ENCODE measurements at regions not wholly inside any gene's neighbourhood (a gene's known extent, or its start where the extent isn't known, plus 50 kb on each side); places are given as distances from the start of the nearest gene placed in this dataset.
"Not testable (repeated sequence)": the region's sequence is repeated elsewhere in the genome, so short reads cannot be mapped to it uniquely, and the experiment has no call there.

GRCh38 chr6:72457738-72458137 lies 164.1 kb upstream of the KCNQ5 start:
- DNase-seq, result no peak

DNA sequence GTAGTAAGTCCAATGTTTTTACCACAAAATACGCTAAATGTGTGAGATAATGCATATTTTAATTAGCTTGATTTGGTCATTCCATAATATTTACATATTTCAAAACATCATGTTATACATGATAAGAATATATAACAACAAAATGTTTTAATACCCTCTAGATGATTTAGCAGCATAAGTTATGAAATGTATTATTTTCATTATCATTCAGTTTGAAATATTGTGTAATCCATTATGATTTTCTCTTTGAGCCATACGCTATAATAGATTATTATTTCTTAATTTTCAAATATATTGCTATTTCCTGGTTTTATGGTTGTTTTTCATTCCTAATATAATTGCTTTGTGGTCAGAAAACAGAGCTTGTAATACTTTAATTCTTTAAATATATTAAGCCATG lies 163.3 kb upstream of the KCNQ5 start:
- no peak for DNase-seq

- no peak for DNase-seq
Measured at GRCh38 chr6:72461144-72461543, 160.7 kb upstream of the KCNQ5 start.

- no peak for DNase-seq
Measured at GRCh38 chr6:72464246-72464645, 157.6 kb upstream of the KCNQ5 start.

DNA sequence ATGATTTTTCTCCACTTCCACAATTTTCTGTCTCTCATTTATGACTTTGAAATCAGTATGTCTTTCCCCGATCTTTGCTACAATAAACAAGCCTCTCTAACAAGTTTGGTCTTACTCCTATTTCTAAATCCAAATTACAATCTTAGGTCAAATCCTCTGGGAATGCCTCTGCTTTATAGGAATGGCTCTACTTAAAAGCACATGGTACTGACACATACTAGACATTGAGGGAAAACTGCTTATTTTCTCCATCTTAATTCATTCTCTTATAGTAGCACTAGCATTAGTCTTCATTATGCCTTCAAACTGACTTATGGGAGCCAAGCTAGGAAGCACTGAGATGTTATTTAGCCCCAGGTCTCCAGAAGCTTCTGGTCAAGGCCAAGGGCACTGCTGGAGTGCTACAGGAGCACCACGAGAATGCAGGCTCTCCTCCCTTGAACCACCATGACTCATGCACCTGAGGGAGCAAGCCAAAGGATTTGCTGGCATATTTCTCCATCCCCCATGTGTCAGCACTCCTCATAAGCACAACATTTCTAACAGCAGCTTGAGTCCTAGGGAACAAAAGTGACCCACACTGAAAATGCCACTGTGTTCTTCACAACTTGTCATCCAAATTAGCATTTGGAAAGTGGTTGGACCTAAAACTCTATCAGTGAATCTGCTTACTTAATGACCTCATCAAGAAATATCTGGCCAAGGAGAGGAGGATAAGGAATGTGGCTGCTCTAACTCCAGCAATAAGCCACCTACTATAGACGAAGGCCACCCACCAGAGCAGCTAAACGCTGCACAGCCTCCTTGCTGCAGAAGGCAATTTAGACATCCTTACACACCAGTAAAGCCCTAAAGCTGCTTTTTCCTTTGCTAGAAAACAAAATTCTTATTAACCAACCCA lies 156.8 kb upstream of the KCNQ5 start:
- peak in 1 of 56 donors; percentile 1 for DNase-seq

DNA sequence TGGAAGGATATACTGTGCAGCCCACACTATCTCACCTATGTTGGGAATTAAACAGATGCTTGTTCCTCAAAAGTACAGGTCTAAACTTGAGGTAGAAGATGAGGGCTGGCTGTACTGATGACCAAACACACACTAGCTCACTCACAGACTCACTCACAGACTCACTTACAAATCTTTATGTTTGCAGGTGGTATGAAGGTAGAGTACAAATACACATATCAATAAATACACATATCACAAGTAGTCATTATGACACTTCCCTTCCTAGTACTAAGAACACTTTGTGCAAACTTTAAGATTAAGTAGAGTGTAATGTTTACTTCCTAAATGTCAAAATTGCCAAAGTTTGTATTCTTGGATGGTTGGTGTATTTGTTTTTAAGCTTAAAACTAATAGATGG lies 155.4 kb upstream of the KCNQ5 start:
- DNase-seq, result no peak

DNA sequence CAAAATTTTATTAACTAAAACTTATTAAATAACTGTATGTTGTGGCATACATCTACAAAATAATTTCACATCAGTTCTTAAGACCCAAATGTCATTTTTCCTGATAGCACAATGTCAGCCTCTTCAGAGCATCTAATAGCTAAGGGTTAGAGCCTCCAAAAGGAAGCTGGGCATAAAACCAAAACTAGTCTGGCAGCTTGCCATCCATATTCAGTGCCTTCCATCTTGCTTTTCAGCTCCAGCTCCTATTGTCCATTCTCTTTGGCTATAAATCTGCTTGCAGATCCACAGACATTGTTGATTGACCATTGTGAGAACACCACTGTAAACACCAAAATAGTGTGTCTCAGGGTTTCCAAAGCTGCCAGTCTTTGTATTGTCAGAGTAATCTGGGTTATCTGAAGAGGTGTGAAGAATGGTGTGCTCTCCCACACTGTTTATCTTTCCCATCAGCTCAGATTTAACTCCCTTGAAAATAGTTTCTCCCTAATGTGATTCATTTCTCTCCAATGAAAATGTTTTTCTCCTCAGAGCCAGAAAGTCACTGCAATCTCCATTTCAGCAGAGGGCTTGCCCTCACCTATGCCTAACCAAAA lies 154.8 kb upstream of the KCNQ5 start:
- DNase-seq, result peak in 25 of 56 donors; percentile 0 to 31 (median 10)

GRCh38 chr6:72469406-72469983 lies 152.4 kb upstream of the KCNQ5 start:
- DNase-seq, result not testable (repeated sequence)

DNA sequence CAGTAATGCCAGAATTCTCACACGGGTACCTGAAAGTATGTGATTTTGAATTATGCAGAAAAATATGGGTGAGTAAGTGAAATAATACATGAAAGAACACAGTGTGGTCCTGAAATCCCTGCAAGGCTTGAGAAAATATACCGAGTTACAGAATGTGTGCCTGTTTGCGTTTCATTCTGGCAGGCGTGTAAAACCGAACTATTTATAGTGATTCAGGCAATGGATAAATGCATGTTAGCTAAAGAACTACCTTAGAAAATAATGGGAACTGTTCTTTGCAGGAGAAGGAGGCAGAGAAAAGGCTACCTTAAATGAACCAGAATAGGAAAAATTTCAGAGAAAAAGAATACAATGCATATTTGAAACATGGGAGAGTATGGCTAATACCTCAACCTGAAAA lies 145.8 kb upstream of the KCNQ5 start:
- DNase-seq, result no peak

GRCh38 chr6:72476646-72477045 lies 145.2 kb upstream of the KCNQ5 start:
- DNase-seq, result no peak

DNA sequence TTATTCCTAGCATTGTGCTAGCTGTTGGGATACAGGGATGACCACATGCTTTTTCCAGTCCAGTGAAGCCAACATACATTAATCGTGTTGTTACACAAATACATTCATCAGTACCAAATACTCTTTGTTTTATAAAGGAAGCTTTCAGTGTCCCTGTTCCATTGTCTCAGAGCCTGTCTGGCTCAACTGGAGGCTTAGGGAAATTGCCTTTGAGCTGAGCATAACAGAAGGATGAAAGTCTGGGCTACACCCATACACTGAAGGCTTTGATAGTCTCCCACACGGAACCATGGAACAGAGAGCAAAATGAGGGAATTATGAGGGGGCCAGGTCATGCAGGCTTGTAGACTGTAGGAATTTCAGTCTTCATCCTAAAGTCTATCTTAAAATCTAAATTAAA lies 126.4 kb upstream of the KCNQ5 start:
- no peak for DNase-seq

DNA sequence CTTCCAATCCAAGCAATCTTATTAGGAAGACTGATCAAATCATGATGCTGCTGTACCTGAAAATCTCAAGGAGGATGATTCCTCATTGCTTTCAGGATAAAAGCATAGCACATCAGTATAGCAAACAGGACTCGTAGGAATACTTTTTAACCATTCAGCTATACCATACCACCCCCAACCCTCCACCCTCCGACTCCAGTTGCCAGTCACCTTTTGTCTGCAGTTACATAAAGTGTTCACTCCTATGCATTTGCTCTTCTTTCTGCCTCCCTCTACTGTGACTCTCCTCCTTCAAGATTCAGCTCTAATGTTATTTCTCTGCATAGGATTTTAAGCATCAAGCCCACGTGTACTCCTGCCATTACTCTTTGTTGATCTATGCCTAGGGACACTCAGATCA lies 124.7 kb upstream of the KCNQ5 start:
- DNase-seq, result no peak

DNA sequence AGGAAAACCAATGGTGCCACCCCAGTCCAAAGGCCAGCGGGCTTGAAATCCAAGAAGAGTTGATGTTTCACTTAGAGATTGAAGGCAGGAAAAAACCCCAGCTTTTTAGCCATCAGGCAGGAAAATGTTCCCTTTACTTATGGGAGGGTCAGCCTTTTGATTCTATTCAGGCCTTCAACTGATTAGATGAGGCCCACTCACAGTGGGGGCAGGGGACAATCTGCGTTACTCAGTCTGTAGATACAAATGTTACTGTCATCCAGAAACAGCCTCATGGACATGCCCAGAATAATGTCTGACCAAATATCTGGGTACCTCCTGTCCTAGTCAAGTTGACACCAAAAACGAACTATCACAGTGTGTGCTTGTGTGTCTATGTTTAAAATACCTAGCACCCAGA lies 121.2 kb upstream of the KCNQ5 start:
- no peak for DNase-seq

- no peak for DNase-seq
Measured at GRCh38 chr6:72504406-72504805, 117.5 kb upstream of the KCNQ5 start.

DNA sequence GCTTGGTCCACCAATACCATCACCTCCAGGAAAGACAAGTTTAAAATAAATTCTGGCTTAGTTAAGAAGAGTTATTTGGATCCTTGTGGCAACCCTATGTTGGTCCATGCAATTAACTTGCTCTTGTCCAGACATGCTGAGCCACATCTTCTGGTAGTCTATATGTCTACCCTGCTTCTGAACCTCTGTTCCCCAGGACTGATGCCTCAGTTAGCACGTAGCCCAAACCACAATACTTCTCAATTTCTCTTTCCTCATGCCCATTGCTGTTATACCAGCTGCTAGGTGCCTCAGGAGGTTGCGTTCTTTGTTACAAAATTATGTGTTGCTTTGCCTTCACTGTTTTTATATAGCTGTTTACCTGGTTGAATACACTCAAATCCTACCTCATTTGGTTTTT lies 116.4 kb upstream of the KCNQ5 start:
- DNase-seq, result no peak

DNA sequence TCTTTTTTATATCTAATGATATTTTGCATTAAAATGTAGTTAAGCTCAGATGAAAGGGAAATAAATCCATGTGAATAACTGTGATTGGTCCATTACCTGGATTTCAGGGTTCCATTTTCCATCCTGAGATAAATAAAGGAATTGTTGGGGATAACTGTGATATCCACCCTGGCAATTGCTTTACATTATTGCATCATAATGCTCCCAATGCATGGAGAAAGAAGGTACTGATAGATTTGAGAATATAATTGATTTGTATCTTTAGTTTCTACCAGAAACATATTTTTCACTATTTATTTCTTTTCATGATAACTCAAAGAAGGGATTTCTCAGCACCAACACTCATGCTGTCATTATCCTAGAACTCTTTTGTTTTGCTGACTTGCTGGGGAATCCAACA lies 102.0 kb upstream of the KCNQ5 start:
- DNase-seq, result no peak

DNA sequence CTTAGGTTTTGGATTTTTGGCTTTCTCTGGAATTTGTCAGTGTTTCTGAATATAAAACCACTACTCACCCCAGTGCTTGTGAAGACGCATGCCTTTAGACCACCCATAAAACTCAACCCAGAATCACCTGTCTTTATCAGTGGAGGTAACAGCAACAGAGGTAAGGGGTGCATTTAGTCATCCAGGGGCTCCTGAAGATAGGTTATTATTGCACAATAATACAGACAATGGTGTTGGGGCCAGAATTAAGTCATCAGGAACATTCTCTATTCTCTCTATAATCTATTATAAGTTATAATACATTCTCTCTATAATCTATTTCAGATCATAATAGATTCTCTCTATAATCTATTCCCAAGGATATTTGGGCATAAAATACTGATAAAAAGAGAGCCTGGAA lies 100.2 kb upstream of the KCNQ5 start:
- no peak for DNase-seq

- DNase-seq, result peak in 1 of 56 donors; percentile 0
Measured at GRCh38 chr6:72522735-72523141, 99.1 kb upstream of the KCNQ5 start.

DNA sequence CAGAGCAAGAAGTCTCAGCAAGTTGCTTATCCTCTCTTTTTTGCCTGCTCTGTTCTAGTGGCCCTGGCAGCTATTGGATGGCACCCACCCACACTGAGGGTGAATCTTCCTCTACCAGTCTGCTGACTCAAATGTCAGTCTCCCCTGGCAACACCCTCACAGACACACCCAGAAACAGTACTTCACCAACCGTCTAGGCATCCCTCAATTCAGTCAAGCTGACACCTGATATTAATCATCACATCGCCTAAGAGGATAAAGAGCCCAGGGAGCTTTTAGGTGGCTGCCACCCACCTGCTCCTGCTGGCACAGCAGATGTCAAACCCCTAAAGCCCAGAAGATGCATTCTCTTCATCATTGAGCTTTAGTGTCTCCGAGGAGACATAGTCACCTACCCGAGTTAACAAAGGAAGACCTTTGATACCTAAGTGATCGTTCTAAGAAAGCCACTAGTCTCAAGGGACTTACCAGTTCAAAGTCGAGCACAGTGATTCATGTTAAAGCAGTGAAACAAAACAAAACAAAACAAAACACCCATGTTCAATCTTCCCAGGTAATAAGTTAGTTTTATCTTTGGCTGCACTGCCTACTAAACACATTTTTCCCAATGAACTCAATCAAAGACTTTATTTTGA lies 97.7 kb upstream of the KCNQ5 start:
- DNase-seq, result peak in 22 of 56 donors; percentile 3 to 66 (median 25)

GRCh38 chr6:72525821-72526510 lies 95.9 kb upstream of the KCNQ5 start:
- no peak for DNase-seq

GRCh38 chr6:72530152-72530551 lies 91.7 kb upstream of the KCNQ5 start:
- no peak for DNase-seq

- DNase-seq, result no peak
Measured at GRCh38 chr6:72530750-72531149, 91.1 kb upstream of the KCNQ5 start.

All from nucleus accumbens (tissue), 56 donors.